NB4 (cell line): ENCODE measurements at regions not wholly inside any gene's neighbourhood (a gene's known extent, or its start where the extent isn't known, plus 50 kb on each side); places are given as distances from the start of the nearest gene placed in this dataset.

ENCODE experiments used
- CTCF ChIP-seq: IDR thresholded peaks from one replicate; pipeline ENCODE4 v1.5.1; 2012; ENCODE audit warnings: low read depth, low read length
- POLR2A ChIP-seq: IDR thresholded peaks from 2 replicates; pipeline ENCODE4 v1.6.1; 2011; ENCODE audit warnings: mild to moderate bottlenecking; ENCODE audit not compliant: insufficient read length; ENCODE audit errors: extremely low read depth

DNA sequence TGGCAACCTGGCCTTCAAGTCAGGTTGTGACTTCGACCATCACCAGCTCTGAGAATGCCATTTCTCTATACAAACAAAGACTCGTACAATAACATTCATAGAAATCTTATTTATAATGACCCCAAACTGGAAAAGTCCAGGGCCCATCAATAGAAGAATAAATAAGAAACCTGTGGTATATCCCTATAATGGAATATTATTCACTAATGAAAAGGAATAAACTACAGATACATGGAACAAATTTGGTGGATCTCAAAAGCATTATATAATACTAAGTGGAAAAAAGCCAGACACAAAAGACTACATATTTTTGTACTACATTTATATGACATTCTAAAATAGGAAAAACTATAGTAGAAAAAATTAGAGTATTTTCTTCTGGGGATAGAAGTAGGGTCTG, 109.4 kb upstream of the INPP4B start:
- TF ChIP-seq CTCF (no peak), POLR2A (no peak)
